Hepatocyte (in vitro differentiated cells): ENCODE measurements at regions not wholly inside any gene's neighbourhood (a gene's known extent, or its start where the extent isn't known, plus 50 kb on each side); places are given as distances from the start of the nearest gene placed in this dataset.

Source experiments
- EZH2 ChIP-seq: fragments of 200-600 bp; sonication (generic); IDR thresholded peaks from 2 replicates; pipeline ENCODE4 v1.6.1; 2016; ENCODE audit warnings: antibody characterized with exemption, mild to moderate bottlenecking, borderline replicate concordance
- EZH2phosphoT487 ChIP-seq: fragments of 200-600 bp; sonication (generic); IDR thresholded peaks from one replicate; pipeline ENCODE4 v1.6.1; 2018; ENCODE audit warnings: antibody characterized with exemption, mild to moderate bottlenecking, low read depth, moderate library complexity; ENCODE audit not compliant: unreplicated experiment, severe bottlenecking
- TF ChIP-seq, protein P1 (sequence below): fragments of 200-600 bp; sonication (generic); IDR thresholded peaks from 2 replicates; pipeline ENCODE4 v1.5.1; 2016; ENCODE audit warnings: antibody characterized with exemption, mild to moderate bottlenecking; ENCODE audit not compliant: poor library complexity

DNA sequence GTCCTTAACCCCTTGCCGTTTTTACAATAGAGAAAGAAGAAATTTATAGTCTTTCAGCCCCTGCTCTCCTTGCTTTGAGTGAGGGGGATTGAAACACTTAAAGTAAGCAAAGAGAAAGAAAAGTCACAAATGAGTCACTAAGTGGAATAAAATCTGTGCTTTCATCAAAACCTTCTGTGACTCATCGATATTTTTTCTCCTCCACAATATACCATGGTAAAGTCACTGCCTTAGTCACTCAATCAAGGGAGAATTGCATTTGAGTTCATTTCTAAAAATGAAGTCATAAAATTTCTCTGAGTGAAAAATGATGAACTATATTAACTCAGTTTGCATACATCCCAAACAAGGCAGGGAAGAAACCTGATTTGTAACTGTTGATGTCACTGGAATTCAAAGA lies 470.3 kb downstream of the FOXG1 start:
- TF ChIP-seq, protein P1, sequence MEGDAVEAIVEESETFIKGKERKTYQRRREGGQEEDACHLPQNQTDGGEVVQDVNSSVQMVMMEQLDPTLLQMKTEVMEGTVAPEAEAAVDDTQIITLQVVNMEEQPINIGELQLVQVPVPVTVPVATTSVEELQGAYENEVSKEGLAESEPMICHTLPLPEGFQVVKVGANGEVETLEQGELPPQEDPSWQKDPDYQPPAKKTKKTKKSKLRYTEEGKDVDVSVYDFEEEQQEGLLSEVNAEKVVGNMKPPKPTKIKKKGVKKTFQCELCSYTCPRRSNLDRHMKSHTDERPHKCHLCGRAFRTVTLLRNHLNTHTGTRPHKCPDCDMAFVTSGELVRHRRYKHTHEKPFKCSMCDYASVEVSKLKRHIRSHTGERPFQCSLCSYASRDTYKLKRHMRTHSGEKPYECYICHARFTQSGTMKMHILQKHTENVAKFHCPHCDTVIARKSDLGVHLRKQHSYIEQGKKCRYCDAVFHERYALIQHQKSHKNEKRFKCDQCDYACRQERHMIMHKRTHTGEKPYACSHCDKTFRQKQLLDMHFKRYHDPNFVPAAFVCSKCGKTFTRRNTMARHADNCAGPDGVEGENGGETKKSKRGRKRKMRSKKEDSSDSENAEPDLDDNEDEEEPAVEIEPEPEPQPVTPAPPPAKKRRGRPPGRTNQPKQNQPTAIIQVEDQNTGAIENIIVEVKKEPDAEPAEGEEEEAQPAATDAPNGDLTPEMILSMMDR, result no peak
- no peak for TF ChIP-seq EZH2
- no peak for TF ChIP-seq EZH2phosphoT487
